Fibroblast of villous mesenchyme (primary cell): ENCODE measurements at regions not wholly inside any gene's neighbourhood (a gene's known extent, or its start where the extent isn't known, plus 50 kb on each side); places are given as distances from the start of the nearest gene placed in this dataset.

Experiments
- DNase-seq: peaks from one replicate; pipeline ENCODE4 v3.0.0-alpha.2; 2010; ENCODE audit warnings: low read depth
- H3K4me3 ChIP-seq: 2 replicates; pipeline ENCODE4 v1.5.1; 2011; ENCODE audit warnings: low read depth, mild to moderate bottlenecking, low read length
- TF ChIP-seq, protein P1 (sequence below): IDR thresholded peaks from 2 replicates; pipeline ENCODE4 v1.5.1; 2012; ENCODE audit warnings: low read depth, mild to moderate bottlenecking, low read length; ENCODE audit not compliant: insufficient read depth

DNA sequence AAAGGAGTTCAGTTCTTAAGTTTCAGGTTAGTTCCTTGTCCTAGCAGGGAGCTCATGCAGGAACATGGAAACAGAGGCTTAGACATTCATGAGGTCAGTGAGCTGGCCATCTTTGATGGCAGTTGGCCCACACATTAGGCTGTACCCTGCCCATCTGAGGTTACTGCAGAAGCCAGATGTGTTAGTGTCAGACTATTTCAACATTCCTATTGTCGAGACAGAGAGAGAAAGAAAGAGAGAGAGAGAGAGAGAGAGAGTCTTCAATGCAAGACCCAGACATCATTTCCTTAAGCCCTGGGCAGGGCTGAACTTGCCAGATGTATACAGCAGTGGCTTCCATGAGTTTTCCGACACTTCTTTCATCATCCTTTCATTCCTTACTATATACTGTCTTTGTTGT lies 91.3 kb downstream of the PPP1R2C start:
- TF ChIP-seq, protein P1, sequence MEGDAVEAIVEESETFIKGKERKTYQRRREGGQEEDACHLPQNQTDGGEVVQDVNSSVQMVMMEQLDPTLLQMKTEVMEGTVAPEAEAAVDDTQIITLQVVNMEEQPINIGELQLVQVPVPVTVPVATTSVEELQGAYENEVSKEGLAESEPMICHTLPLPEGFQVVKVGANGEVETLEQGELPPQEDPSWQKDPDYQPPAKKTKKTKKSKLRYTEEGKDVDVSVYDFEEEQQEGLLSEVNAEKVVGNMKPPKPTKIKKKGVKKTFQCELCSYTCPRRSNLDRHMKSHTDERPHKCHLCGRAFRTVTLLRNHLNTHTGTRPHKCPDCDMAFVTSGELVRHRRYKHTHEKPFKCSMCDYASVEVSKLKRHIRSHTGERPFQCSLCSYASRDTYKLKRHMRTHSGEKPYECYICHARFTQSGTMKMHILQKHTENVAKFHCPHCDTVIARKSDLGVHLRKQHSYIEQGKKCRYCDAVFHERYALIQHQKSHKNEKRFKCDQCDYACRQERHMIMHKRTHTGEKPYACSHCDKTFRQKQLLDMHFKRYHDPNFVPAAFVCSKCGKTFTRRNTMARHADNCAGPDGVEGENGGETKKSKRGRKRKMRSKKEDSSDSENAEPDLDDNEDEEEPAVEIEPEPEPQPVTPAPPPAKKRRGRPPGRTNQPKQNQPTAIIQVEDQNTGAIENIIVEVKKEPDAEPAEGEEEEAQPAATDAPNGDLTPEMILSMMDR: no peak
- no peak overlapping the region for H3K4me3 ChIP-seq
- DNase-seq: no peak

GRCh38 chrX:42686296-42686695 lies 91.7 kb downstream of the PPP1R2C start:
- no peak for DNase-seq
- no peak overlapping the region for H3K4me3 ChIP-seq
- TF ChIP-seq, protein P1: no peak

DNA sequence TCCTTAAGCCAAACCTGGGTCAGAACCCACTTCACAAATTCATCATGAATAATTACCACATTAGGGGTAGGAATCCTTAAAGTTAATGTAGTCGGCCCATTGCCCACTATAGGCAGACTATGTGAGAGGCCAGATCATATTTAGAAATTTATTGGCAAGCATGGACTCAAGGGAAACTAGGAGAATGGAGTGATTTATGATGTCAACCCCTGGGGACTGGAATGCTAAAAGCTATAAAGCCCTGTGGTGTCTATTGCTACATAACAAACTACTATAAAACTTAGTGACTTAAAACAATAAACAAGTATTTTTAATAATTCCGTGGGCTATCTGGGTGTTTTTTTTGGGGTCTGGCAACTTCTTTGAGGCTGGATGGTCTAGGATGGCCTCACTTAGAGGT lies 93.9 kb downstream of the PPP1R2C start:
- no peak overlapping the region for H3K4me3 ChIP-seq
- TF ChIP-seq, protein P1: no peak
- peak; percentile 18 for DNase-seq

DNA sequence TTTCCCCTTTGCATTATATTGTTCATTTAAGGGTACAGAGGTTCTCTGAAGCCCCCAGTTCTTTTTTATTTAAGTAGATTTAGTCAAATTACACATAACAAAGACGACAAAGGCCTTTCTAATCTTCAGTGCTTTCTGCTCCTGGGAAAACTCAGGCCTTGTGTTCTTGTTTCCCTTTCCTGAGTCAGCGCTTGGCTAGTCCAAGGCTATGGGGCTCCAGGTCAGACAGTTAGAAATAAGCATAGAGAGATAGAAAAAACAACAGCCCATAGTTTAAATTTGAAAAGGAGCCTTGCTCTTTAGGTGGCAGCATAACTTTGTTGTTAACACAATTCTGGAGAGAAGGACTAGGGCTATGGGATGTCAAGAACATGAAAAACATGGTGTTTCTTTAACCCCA lies 97.3 kb downstream of the PPP1R2C start:
- H3K4me3 ChIP-seq: no peak overlapping the region
- DNase-seq: peak; percentile 56
- TF ChIP-seq, protein P1: peak; percentile 10

GRCh38 chrX:42678133-42678532 lies 99.8 kb downstream of the PPP1R2C start:
- DNase-seq: peak; percentile 39
- no peak overlapping the region for H3K4me3 ChIP-seq
- TF ChIP-seq, protein P1: peak; percentile 27

DNA sequence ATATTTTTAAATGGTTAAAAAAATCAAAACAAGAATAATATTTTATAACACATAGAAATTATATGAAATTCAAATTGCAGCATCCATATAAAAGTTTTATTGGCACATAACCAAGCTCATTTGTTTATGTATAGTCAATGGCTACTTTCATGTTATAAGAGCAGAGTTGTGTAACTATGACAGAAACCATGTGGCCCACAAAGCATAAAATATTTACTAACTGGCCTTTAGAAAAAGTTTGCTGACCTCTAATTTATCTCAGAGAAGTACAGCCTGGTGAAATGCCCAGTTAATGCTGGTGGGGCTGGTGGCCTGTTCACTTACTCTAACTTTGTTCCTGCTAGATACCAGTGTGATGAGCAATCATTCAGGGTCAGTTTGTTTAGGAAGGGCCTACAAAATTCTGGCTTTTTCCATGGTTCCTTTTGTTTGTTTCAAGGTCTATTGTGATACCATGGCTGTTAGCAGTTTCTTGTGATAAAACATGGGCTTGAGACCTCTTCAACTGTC lies 104.6 kb downstream of the PPP1R2C start:
- TF ChIP-seq, protein P1: no peak
- peak; percentile 74 for DNase-seq

GRCh38 chrX:42664680-42665079 lies 113.3 kb downstream of the PPP1R2C start:
- TF ChIP-seq, protein P1: no peak
- no peak for DNase-seq
- no peak overlapping the region for H3K4me3 ChIP-seq

More for the DNA sequence above, 104.6 kb downstream of the PPP1R2C start:
- H3K4me3 ChIP-seq: no peak overlapping the region
